Endothelial cell of umbilical vein (primary cell): ENCODE measurements at regions not wholly inside any gene's neighbourhood (a gene's known extent, or its start where the extent isn't known, plus 50 kb on each side); places are given as distances from the start of the nearest gene placed in this dataset.

Source experiments
- BruUV-seq: library from RNA; stranded (reverse); fragments of 400-500 nt; replicated peaks from 2 replicates; lab custom pipeline; 2021; lab: Mats Ljungman, UMichigan
- CTCF ChIA-PET: fragments of 300-600, 350-600 bp; sonication (Branson Sonifier 250); formaldehyde crosslinking; loops from one replicate; lab custom pipeline; 2021; ENCODE audit warnings: antibody characterized with exemption, inconsistent platforms; lab: Charles Lee
- POLR2A ChIA-PET: fragments of 300-600, 350-600 bp; sonication (Branson Sonifier 250); formaldehyde crosslinking; loops from one replicate; lab custom pipeline; 2021; ENCODE audit warnings: antibody characterized with exemption, inconsistent platforms; lab: Charles Lee
- DNase-seq: peaks from one replicate; pipeline ENCODE4 v3.0.0-alpha.2; 2011; ENCODE audit warnings: low read depth, low spot score
- FAIRE-seq: peaks from 2 replicates; lab custom pipeline; 2011; peaks lifted over from hg19 to GRCh38; lab: Jason Lieb, UNC
- H2AFZ ChIP-seq: 2 replicates; pipeline ENCODE4 v1.6.0; 2012; ENCODE audit warnings: low read depth, low read length, control low read depth, inconsistent platforms
- H3K27ac ChIP-seq: 2 replicates; pipeline ENCODE4 v1.5.1; 2011; ENCODE audit warnings: low read depth, mild to moderate bottlenecking, control low read depth, low read length, moderate library complexity; ENCODE audit not compliant: insufficient read depth
- H3K27me3 ChIP-seq, 2 experiments: 2 replicates each; pipeline versions ENCODE4 v1.6.0 to v1.6.1; 2011; ENCODE audit warnings: low read length in 2 of 2, mixed read lengths in 1 of 2; ENCODE audit not compliant: control insufficient read depth in 2 of 2, insufficient read depth in 2 of 2
- H3K36me3 ChIP-seq, 2 experiments: 2 replicates in 1 of 2; 3 replicates in 1 of 2; pipeline ENCODE4 v1.5.1; 2011; ENCODE audit warnings: low read length in 2 of 2, mild to moderate bottlenecking in 1 of 2, moderate library complexity in 1 of 2; ENCODE audit not compliant: control insufficient read depth in 2 of 2, insufficient read depth in 2 of 2; ENCODE audit errors: extremely low read depth in 1 of 2
- H3K4me1 ChIP-seq: 3 replicates; pipeline ENCODE4 v1.5.1; 2011; ENCODE audit warnings: mild to moderate bottlenecking, low read length; ENCODE audit not compliant: control insufficient read depth, insufficient read depth; ENCODE audit errors: extremely low read depth
- H3K4me2 ChIP-seq: 2 replicates; pipeline ENCODE4 v1.6.1; 2011; ENCODE audit warnings: low read length, control low read depth, mixed read lengths; ENCODE audit not compliant: insufficient read depth
- H3K4me3 ChIP-seq, 3 experiments: fragments of 200-600 bp in 1 of 3; sonication (generic), shearing (Covaris generic) in 1 of 3; replicated peaks in 1 of 3; 2 replicates each; pipeline ENCODE4 v1.5.1; 2011 to 2016; ENCODE audit warnings: control low read depth in 3 of 3, low read length in 3 of 3, mild to moderate bottlenecking in 2 of 3, inconsistent platforms in 1 of 3, low read depth in 1 of 3, moderate library complexity in 1 of 3; ENCODE audit not compliant: insufficient read depth in 1 of 3
- H3K79me2 ChIP-seq: 2 replicates; pipeline ENCODE4 v1.6.0; 2012; ENCODE audit warnings: low read length, inconsistent platforms; ENCODE audit not compliant: control insufficient read depth, insufficient read depth
- H3K9ac ChIP-seq: replicated peaks from 2 replicates; pipeline ENCODE3; 2011; ENCODE audit warnings: low read length, control low read depth; ENCODE audit not compliant: insufficient read depth; ENCODE audit errors: extremely low read depth
- H3K9me1 ChIP-seq: replicated peaks from 3 replicates; pipeline ENCODE4 v1.6.0; 2011; ENCODE audit warnings: mild to moderate bottlenecking, low read length; ENCODE audit not compliant: control insufficient read depth, insufficient read depth; ENCODE audit errors: extremely low read depth
- H3K9me3 ChIP-seq: replicated peaks from 2 replicates; pipeline ENCODE4 v1.5.1; 2012; ENCODE audit warnings: low read length, inconsistent platforms; ENCODE audit not compliant: control insufficient read depth, insufficient read depth
- H4K20me1 ChIP-seq: replicated peaks from 2 replicates; pipeline ENCODE3; 2011; ENCODE audit warnings: mild to moderate bottlenecking, low read length; ENCODE audit not compliant: control insufficient read depth, insufficient read depth; ENCODE audit errors: extremely low read depth
- EZH2 ChIP-seq: IDR thresholded peaks from 2 replicates; pipeline ENCODE4 v1.6.1; 2012; ENCODE audit warnings: borderline replicate concordance, low read depth, mild to moderate bottlenecking, moderate library complexity, low read length, inconsistent platforms; ENCODE audit not compliant: severe bottlenecking
- FOS ChIP-seq: IDR thresholded peaks from 2 replicates; pipeline ENCODE4 v1.6.1; 2011; ENCODE audit warnings: mild to moderate bottlenecking, low read length, moderate library complexity, borderline replicate concordance; ENCODE audit not compliant: insufficient read depth
- GATA2 ChIP-seq: IDR thresholded peaks from 2 replicates; pipeline ENCODE4 v1.7.0; 2011; ENCODE audit warnings: low read depth, mild to moderate bottlenecking, moderate library complexity, mixed read lengths, low read length; ENCODE audit not compliant: insufficient read length, insufficient read depth
- JUN ChIP-seq: IDR thresholded peaks from 2 replicates; pipeline ENCODE4 v1.6.1; 2011; ENCODE audit warnings: borderline replicate concordance, low read depth; ENCODE audit not compliant: insufficient read length, insufficient read depth
- MYC ChIP-seq: IDR thresholded peaks from one replicate; pipeline ENCODE4 v1.6.1; 2011; ENCODE audit warnings: mild to moderate bottlenecking, low read depth, low read length
- POLR2A ChIP-seq: IDR thresholded peaks from 2 replicates; pipeline ENCODE4 v1.6.1; 2012; ENCODE audit warnings: low read depth, mild to moderate bottlenecking, control low read depth, low read length
- POLR2AphosphoS5 ChIP-seq: IDR thresholded peaks from 2 replicates; pipeline ENCODE4 v1.6.1; 2012; ENCODE audit warnings: low read depth, mild to moderate bottlenecking, control low read depth, low read length, moderate library complexity; ENCODE audit not compliant: insufficient read depth
- dilution Hi-C: fragments of 300-500 bp; cut with MboI; formaldehyde crosslinking; loops from one replicate; pipeline ENCODE4 v1.15.0; 2019; ENCODE audit warnings: low sequenced_read_pairs; ENCODE audit not compliant: extremely low pct_ligation_motif_present
- intact Hi-C: fragments of 100-400 bp; cut with micrococcal nuclease; formaldehyde crosslinking; loops from one replicate; pipeline ENCODE4 v1.10.0; 2022
- TF ChIP-seq, protein P1 (sequence below): IDR thresholded peaks from 2 replicates; pipeline ENCODE4 v1.6.1; 2011; ENCODE audit not compliant: insufficient read depth, insufficient read length
- TF ChIP-seq, protein P2 (sequence below), 2 donors: IDR thresholded peaks; 1 replicate in 1 of 2; 2 replicates in 1 of 2; pipeline ENCODE4 v1.5.1; 2011; ENCODE audit warnings: low read length in 2 of 2, mild to moderate bottlenecking in 2 of 2, moderate library complexity in 2 of 2, control low read depth in 1 of 2, inconsistent platforms in 1 of 2, low read depth in 1 of 2; ENCODE audit not compliant: insufficient read depth in 1 of 2; ENCODE audit errors: extremely low read depth in 1 of 2

DNA sequence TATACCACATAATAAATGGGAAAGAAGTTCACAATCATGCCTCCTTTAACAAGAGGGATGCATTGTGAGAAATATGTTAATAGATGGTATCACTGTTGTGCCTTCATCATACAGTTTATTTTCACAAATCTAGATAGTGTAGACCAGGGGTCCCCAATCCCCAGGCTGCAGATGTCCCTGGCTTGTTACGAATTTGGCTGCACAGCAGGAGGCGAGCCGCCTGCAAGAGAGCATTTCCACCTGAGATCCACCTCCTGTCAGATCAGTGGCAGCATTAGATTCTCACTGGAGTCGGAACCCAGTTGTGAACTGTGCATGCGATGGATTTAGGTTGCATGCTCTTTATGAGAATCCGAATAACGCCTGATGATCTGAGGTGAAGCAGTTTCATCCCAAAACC lies 361.9 kb upstream of the ZWINT start:
- H3K9me1 ChIP-seq, result no peaks in the 10 kb centered on the region
- H3K9ac ChIP-seq, result no peak overlapping the region
- ChIA-PET POLR2A (no interaction called here), CTCF (no interaction called here)
- no peaks in the 10 kb centered on the region for H3K27me3 ChIP-seq
- dilution Hi-C loops (no loop called here), intact Hi-C loops (no loop called here)
- H3K9me3 ChIP-seq, result peaks cover 5% of the 10 kb centered on the region
- H2AFZ ChIP-seq, result no peak overlapping the region
- H3K4me1 ChIP-seq, result no peaks in the 10 kb centered on the region
- TF ChIP-seq EZH2, result no peak
- TF ChIP-seq, protein P1, sequence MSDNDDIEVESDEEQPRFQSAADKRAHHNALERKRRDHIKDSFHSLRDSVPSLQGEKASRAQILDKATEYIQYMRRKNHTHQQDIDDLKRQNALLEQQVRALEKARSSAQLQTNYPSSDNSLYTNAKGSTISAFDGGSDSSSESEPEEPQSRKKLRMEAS, result no peak
- TF ChIP-seq FOS, result no peak
- TF ChIP-seq POLR2AphosphoS5, result no peak
- TF ChIP-seq, protein P2, sequence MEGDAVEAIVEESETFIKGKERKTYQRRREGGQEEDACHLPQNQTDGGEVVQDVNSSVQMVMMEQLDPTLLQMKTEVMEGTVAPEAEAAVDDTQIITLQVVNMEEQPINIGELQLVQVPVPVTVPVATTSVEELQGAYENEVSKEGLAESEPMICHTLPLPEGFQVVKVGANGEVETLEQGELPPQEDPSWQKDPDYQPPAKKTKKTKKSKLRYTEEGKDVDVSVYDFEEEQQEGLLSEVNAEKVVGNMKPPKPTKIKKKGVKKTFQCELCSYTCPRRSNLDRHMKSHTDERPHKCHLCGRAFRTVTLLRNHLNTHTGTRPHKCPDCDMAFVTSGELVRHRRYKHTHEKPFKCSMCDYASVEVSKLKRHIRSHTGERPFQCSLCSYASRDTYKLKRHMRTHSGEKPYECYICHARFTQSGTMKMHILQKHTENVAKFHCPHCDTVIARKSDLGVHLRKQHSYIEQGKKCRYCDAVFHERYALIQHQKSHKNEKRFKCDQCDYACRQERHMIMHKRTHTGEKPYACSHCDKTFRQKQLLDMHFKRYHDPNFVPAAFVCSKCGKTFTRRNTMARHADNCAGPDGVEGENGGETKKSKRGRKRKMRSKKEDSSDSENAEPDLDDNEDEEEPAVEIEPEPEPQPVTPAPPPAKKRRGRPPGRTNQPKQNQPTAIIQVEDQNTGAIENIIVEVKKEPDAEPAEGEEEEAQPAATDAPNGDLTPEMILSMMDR (IDR thresholded peaks at IDR 0.05; ENCODE audit: extremely low read depth in 1 of 2, insufficient read depth in 1 of 2, low read depth in 1 of 2, low read length in 2 of 2), result no peak
- TF ChIP-seq JUN, result no peak
- no peak for TF ChIP-seq POLR2A
- no peak for TF ChIP-seq MYC
- TF ChIP-seq GATA2, result no peak
- H3K4me3 ChIP-seq, result no peak overlapping the region
- no peaks in the 10 kb centered on the region for H3K36me3 ChIP-seq
- H3K4me2 ChIP-seq, result no peak overlapping the region
- DNase-seq (no peak), FAIRE-seq (no peak)
- no peaks in the 10 kb centered on the region for H4K20me1 ChIP-seq
- no TSS peak for BruUV-seq
- no peaks in the 10 kb centered on the region for H3K79me2 ChIP-seq
- no peak overlapping the region for H3K27ac ChIP-seq
